ENCODE measurements at regions not wholly inside any gene's neighbourhood (a gene's known extent, or its start where the extent isn't known, plus 50 kb on each side); places are given as distances from the start of the nearest gene placed in this dataset.

DNA sequence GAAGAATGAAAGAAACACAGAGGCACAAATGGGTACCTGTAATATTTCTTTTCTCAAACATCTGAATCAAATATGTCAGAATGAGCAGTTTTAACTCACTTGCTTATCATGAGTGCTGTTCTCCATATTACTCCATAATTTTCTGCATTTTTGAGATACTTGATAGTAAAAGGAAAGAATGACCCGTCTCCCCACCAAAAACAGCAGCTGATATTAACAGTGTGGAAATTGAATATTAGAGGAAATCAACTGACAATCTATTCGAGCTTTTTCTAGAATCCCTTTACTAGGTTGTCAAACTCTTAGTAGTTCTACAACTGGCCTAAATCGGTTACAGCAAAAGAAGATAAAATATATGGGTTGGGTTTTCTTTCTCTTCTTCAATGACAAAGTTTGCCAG is 49.9 kb upstream of the HELT start:
- DNase-seq (ENCODE audit: low read depth in 2 of 2), result no peak

Data from stimulated activated CD4-positive, alpha-beta T cell treated with anti-CD3 and anti-CD28 coated beads, Interleukin-12 subunit alpha, Interleukin-12 subunit beta, amount 100 ng/mL, for 24 hours (primary cell).